ENCODE measurements at regions not wholly inside any gene's neighbourhood (a gene's known extent, or its start where the extent isn't known, plus 50 kb on each side); places are given as distances from the start of the nearest gene placed in this dataset.

DNA sequence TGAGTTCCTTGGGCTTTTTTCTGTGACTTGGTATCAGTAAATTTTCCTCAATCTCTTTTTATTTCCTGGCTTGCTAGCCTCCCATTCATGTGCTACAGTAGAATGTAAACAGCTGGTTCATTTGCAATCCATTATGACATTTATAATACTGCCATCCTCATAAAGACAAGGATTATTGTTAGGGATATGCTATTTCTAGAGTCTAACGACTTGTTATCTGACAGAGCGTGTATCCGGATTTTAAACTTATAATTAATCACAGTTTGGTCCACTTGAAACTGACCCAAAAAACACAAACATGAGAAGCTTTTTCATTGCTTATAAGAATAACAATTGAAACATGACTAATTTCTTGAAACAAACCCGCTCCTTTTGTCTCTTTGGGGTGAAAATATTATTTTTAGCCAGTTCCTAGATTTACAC lies 585.8 kb downstream of the TLE4 start:
- TF ChIP-seq, protein P1, sequence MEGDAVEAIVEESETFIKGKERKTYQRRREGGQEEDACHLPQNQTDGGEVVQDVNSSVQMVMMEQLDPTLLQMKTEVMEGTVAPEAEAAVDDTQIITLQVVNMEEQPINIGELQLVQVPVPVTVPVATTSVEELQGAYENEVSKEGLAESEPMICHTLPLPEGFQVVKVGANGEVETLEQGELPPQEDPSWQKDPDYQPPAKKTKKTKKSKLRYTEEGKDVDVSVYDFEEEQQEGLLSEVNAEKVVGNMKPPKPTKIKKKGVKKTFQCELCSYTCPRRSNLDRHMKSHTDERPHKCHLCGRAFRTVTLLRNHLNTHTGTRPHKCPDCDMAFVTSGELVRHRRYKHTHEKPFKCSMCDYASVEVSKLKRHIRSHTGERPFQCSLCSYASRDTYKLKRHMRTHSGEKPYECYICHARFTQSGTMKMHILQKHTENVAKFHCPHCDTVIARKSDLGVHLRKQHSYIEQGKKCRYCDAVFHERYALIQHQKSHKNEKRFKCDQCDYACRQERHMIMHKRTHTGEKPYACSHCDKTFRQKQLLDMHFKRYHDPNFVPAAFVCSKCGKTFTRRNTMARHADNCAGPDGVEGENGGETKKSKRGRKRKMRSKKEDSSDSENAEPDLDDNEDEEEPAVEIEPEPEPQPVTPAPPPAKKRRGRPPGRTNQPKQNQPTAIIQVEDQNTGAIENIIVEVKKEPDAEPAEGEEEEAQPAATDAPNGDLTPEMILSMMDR (conservative IDR thresholded peaks at IDR 0.05): no peak
- TF ChIP-seq ZFX (IDR thresholded peaks at IDR 0.05): no peak

Measured in C4-2B (cell line).